ENCODE measurements at regions not wholly inside any gene's neighbourhood (a gene's known extent, or its start where the extent isn't known, plus 50 kb on each side); places are given as distances from the start of the nearest gene placed in this dataset.

DNA sequence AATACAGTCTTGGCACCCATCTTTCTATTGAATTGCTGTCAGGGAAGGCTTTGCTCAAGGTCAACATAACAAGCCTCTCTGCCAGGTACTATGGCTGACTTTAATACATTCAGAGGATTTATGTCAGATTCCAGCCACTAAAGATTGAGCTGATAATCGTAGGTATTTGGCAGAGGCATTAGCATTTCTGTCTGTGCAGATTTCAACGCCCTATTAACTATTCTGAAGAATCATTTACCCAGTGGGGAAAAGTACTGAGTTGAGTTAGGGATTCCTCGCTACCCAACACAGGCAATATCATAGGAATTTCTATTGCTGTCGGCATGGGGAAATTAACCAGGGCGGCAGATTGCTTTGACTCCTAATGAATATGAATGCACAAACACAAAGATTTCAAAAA, 233.7 kb upstream of the SPTLC3 start:
- TF ChIP-seq POLR2A (IDR thresholded peaks at IDR 0.05; ENCODE audit: low read depth, low read length): no peak
- TF ChIP-seq TAF1 (IDR thresholded peaks at IDR 0.05; ENCODE audit: low read depth, low read length): no peak
- TF ChIP-seq POLR2AphosphoS5 (IDR thresholded peaks at IDR 0.05; ENCODE audit: low read depth, low read length): no peak
- TF ChIP-seq POU2F2 (IDR thresholded peaks at IDR 0.05; ENCODE audit: low read depth, low read length): no peak

Data from GM12891 (cell line).